ENCODE measurements at regions not wholly inside any gene's neighbourhood (a gene's known extent, or its start where the extent isn't known, plus 50 kb on each side); places are given as distances from the start of the nearest gene placed in this dataset.

DNA sequence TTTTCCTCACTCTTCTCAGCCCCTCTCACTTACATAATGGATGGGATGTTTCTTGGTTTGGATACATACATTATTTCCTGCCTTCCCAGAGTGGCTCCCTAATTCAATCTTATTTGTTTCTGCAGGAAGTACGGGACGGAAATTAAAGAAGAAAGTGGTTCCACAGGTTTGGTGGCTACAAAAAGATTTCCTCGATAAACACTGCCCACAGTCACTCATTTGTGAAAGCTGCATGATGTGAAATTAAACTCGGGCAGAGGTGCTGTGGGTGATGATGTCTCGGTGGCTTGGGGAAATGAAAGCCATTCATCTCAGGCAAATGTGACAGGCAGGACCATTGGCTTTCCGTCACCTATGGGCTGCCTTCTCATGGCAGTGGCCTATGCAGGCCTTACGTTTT is 119.5 kb upstream of the KCNG1 start:
- DNase-seq (ENCODE audit: low spot score): no peak

DNA sequence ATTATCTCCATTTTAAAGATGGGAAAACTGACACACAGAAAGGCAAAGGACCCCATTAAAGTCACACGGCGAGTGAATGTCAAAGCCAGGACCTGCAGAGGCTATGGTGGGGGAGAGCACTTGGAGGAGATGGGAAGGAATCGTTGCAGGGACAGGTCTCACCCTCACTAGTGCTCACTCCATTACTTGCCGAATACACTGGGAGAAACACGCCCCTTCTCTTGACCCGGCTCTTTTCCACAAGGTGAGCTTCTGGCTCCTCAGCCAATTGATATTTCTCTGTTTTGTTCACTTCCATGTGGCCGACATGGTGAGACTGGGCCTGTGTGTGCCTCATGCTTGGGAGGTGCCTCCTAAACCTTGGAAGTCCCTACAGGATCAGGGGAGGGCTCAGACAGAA is 117.8 kb upstream of the KCNG1 start:
- Histone ChIP-seq H2AFZ (no peak overlapping the region), H3K36me3 (replicated peaks; ENCODE audit: insufficient read depth, low read depth) (no peaks in the 10 kb centered on the region), H3K4me2 (no peak overlapping the region), H3K79me2 (no peaks in the 10 kb centered on the region), H4K20me1 (ENCODE audit: insufficient read depth, poor library complexity, severe bottlenecking) (no peaks in the 10 kb centered on the region), H3K9me3 (ENCODE audit: low read depth) (no peaks in the 10 kb centered on the region), H3K9me2 (replicated peaks; ENCODE audit: insufficient read depth) (no peaks in the 10 kb centered on the region), H3K27ac (no peak overlapping the region), H3K4me3 (no peak overlapping the region), H3K4me1 (ENCODE audit: insufficient read depth) (peaks cover 5% of the 10 kb centered on the region), H3K27me3 (no peaks in the 10 kb centered on the region)
- WGBS (ENCODE audit: low lambda C conversion rate, missing lambda C conversion rate): 94% methylated on average over 7 of the region's 7 CpGs
- TF ChIP-seq EZH2 (IDR thresholded peaks at IDR 0.05; ENCODE audit: borderline replicate concordance): no peak
- no peak for DNase-seq (ENCODE audit: low spot score)

More for the DNA sequence above, 119.5 kb upstream of the KCNG1 start:
- Histone ChIP-seq H4K20me1 (ENCODE audit: insufficient read depth, poor library complexity, severe bottlenecking) (no peaks in the 10 kb centered on the region), H3K4me3 (no peak overlapping the region), H3K36me3 (replicated peaks; ENCODE audit: insufficient read depth, low read depth) (no peaks in the 10 kb centered on the region), H2AFZ (no peak overlapping the region), H3K4me2 (no peak overlapping the region), H3K79me2 (no peaks in the 10 kb centered on the region), H3K27ac (no peak overlapping the region), H3K27me3 (no peaks in the 10 kb centered on the region), H3K4me1 (ENCODE audit: insufficient read depth) (no peaks in the 10 kb centered on the region), H3K9me2 (replicated peaks; ENCODE audit: insufficient read depth) (no peaks in the 10 kb centered on the region), H3K9me3 (ENCODE audit: low read depth) (no peaks in the 10 kb centered on the region)
- TF ChIP-seq EZH2 (IDR thresholded peaks at IDR 0.05; ENCODE audit: borderline replicate concordance) (no peak), EZH2phosphoT487 (IDR thresholded peaks at IDR 0.05; ENCODE audit: low read depth, severe bottlenecking, unreplicated experiment) (no peak)
- 87% methylated on average over 7 of the region's 7 CpGs for whole genome bisulfite sequencing (ENCODE audit: low lambda C conversion rate, missing lambda C conversion rate)

DNA sequence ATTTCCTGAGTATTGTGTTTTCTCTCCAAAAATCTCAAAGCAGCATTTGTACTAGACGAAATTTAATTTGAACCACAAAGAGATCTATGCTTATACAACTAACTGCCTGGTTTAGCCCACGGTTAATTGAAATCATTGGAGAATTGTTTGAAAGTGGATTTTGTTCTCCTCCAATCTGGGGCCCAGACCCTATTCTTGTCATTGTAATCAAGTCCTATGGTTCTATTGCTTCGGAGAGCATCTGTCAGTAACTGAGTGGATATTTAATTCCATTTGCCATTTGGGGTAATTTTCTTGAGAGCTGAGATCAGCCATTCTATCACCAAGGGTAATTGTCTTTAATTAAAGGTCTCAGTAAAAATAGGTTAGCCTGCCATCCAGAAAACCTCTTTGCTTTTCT is 117.0 kb upstream of the KCNG1 start:
- Histone ChIP-seq H3K4me3 (no peak overlapping the region), H3K27ac (no peak overlapping the region), H3K4me2 (no peak overlapping the region), H3K9me3 (ENCODE audit: low read depth) (no peaks in the 10 kb centered on the region), H3K4me1 (ENCODE audit: insufficient read depth) (peaks cover 5% of the 10 kb centered on the region), H3K9me2 (replicated peaks; ENCODE audit: insufficient read depth) (no peaks in the 10 kb centered on the region), H3K79me2 (no peaks in the 10 kb centered on the region), H3K27me3 (no peaks in the 10 kb centered on the region), H4K20me1 (ENCODE audit: insufficient read depth, poor library complexity, severe bottlenecking) (no peaks in the 10 kb centered on the region), H3K36me3 (replicated peaks; ENCODE audit: insufficient read depth, low read depth) (no peaks in the 10 kb centered on the region), H2AFZ (no peak overlapping the region)
- no peak for DNase-seq (ENCODE audit: low spot score)
- 91% methylated on average over 3 of the region's 3 CpGs for WGBS (ENCODE audit: low lambda C conversion rate, missing lambda C conversion rate)
- no peak for TF ChIP-seq EZH2phosphoT487 (IDR thresholded peaks at IDR 0.05; ENCODE audit: low read depth, severe bottlenecking, unreplicated experiment)

DNA sequence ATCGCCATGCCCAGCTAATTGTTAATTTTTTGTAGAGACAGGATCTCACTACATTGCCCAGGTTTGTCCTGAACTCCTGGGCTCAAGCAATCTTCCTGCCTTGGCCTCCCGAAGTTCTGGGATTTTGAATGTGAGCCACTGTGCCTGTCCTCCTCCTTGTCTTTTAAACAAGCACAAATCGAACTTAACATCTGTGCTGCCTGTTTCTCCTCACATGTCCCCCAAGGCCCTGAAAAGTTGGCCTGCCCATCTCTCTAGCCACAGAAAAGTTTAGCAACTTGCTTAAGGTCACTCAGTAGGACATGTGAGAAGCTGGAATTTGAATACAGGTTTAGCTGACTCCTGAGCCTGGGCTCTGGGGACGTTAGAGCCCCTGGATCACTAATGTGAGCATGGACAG is 115.7 kb upstream of the KCNG1 start:
- no peaks in the 10 kb centered on the region for H3K79me2 ChIP-seq
- H4K20me1 ChIP-seq (ENCODE audit: insufficient read depth, poor library complexity, severe bottlenecking): no peaks in the 10 kb centered on the region
- H3K27me3 ChIP-seq: no peaks in the 10 kb centered on the region
- no peak overlapping the region for H3K4me2 ChIP-seq
- no peak overlapping the region for H3K4me3 ChIP-seq
- no peak overlapping the region for H2AFZ ChIP-seq
- no peaks in the 10 kb centered on the region for H3K36me3 ChIP-seq (replicated peaks; ENCODE audit: insufficient read depth, low read depth)
- TF ChIP-seq CTCF (IDR thresholded peaks at IDR 0.05; ENCODE audit: poor library complexity) (no peak), EZH2phosphoT487 (IDR thresholded peaks at IDR 0.05; ENCODE audit: low read depth, severe bottlenecking, unreplicated experiment) (no peak), EZH2 (IDR thresholded peaks at IDR 0.05; ENCODE audit: borderline replicate concordance) (no peak)
- no peaks in the 10 kb centered on the region for H3K9me3 ChIP-seq (ENCODE audit: low read depth)
- H3K9me2 ChIP-seq (replicated peaks; ENCODE audit: insufficient read depth): no peaks in the 10 kb centered on the region
- WGBS (ENCODE audit: low lambda C conversion rate, missing lambda C conversion rate): 67% methylated on average over 4 of the region's 4 CpGs
- no peak overlapping the region for H3K27ac ChIP-seq
- no peak for DNase-seq (ENCODE audit: low spot score)
- H3K4me1 ChIP-seq (ENCODE audit: insufficient read depth): peaks cover 5% of the 10 kb centered on the region

DNA sequence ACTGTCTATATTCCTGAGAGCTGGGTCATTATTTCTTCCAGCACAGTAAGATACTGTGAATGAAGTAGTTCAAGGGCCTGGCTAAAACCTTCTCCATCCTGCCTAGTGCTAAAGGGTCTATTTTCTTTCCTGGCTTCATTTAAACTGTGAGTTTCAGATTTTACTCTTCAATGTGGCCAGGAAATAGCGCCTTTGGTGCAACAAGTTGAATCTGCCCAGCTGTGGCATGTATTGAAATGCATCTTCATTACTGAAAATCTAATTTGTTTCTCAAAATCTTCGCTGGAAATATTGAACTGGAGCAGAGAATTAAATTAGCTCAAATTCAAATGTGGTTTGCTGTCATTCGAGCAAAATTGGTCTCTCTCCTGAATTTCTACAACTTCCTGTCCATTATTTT is 114.6 kb upstream of the KCNG1 start:
- no peaks in the 10 kb centered on the region for H3K79me2 ChIP-seq

More for the DNA sequence above, 114.6 kb upstream of the KCNG1 start:
- no peaks in the 10 kb centered on the region for H4K20me1 ChIP-seq (ENCODE audit: insufficient read depth, poor library complexity, severe bottlenecking)
- 93% methylated on average over 3 of the region's 3 CpGs for WGBS (ENCODE audit: low lambda C conversion rate, missing lambda C conversion rate)
- H3K4me1 ChIP-seq (ENCODE audit: insufficient read depth): peaks cover 5% of the 10 kb centered on the region
- no peaks in the 10 kb centered on the region for H3K27me3 ChIP-seq
- DNase-seq (ENCODE audit: low spot score): no peak
- H3K4me3 ChIP-seq: no peak overlapping the region
- no peaks in the 10 kb centered on the region for H3K36me3 ChIP-seq (replicated peaks; ENCODE audit: insufficient read depth, low read depth)
- H2AFZ ChIP-seq: no peak overlapping the region
- no peaks in the 10 kb centered on the region for H3K9me3 ChIP-seq (ENCODE audit: low read depth)
- H3K9me2 ChIP-seq (replicated peaks; ENCODE audit: insufficient read depth): no peaks in the 10 kb centered on the region
- no peak overlapping the region for H3K4me2 ChIP-seq
- TF ChIP-seq EZH2phosphoT487 (IDR thresholded peaks at IDR 0.05; ENCODE audit: low read depth, severe bottlenecking, unreplicated experiment) (no peak), EZH2 (IDR thresholded peaks at IDR 0.05; ENCODE audit: borderline replicate concordance) (no peak), CTCF (IDR thresholded peaks at IDR 0.05; ENCODE audit: poor library complexity) (no peak)
- peak overlapping the region; percentile 34 for H3K27ac ChIP-seq

Data from hepatocyte (in vitro differentiated cells).